Astrocyte (in vitro differentiated cells and primary cell): ENCODE measurements at regions not wholly inside any gene's neighbourhood (a gene's known extent, or its start where the extent isn't known, plus 50 kb on each side); places are given as distances from the start of the nearest gene placed in this dataset.

ENCODE experiments used
- DNase-seq: peaks from one replicate; pipeline ENCODE4 v3.0.0-alpha.2; 2010; ENCODE audit warnings: low read depth
- FAIRE-seq: peaks from 2 replicates; lab custom pipeline; 2011; peaks lifted over from hg19 to GRCh38; lab: Jason Lieb, UNC
- H2AFZ ChIP-seq: 2 replicates; pipeline ENCODE4 v1.6.0; 2012; ENCODE audit warnings: low read depth, low read length, inconsistent platforms
- H3K27ac ChIP-seq: 2 replicates; pipeline ENCODE4 v1.5.1; 2011; ENCODE audit warnings: low read depth, low read length, inconsistent platforms
- H3K27me3 ChIP-seq: 2 replicates; pipeline ENCODE4 v1.6.0; 2011; ENCODE audit warnings: low read length, inconsistent platforms; ENCODE audit not compliant: insufficient read depth
- H3K36me3 ChIP-seq: 2 replicates; pipeline ENCODE4 v1.5.1; 2011; ENCODE audit warnings: low read length, inconsistent platforms; ENCODE audit not compliant: insufficient read depth
- H3K4me1 ChIP-seq: 2 replicates; pipeline ENCODE4 v1.5.1; 2011; ENCODE audit warnings: low read length, inconsistent platforms; ENCODE audit not compliant: insufficient read depth
- H3K4me2 ChIP-seq: 2 replicates; pipeline ENCODE4 v1.6.0; 2012; ENCODE audit warnings: low read length, inconsistent platforms
- H3K4me3 ChIP-seq: 2 replicates; pipeline ENCODE4 v1.5.1; 2011; ENCODE audit warnings: low read depth, mild to moderate bottlenecking, low read length, inconsistent platforms; ENCODE audit not compliant: insufficient read depth
- H3K79me2 ChIP-seq: 2 replicates; pipeline ENCODE4 v1.6.0; 2012; ENCODE audit warnings: mild to moderate bottlenecking, low read length, inconsistent platforms; ENCODE audit not compliant: insufficient read depth
- H3K9ac ChIP-seq: 2 replicates; pipeline ENCODE4 v1.6.0; 2012; ENCODE audit warnings: mild to moderate bottlenecking, low read length, inconsistent platforms
- H3K9me3 ChIP-seq: 2 replicates; pipeline ENCODE4 v1.5.1; 2012; ENCODE audit warnings: low read depth, mild to moderate bottlenecking, low read length, inconsistent platforms; ENCODE audit not compliant: insufficient read depth
- H4K20me1 ChIP-seq: 2 replicates; pipeline ENCODE4 v1.6.0; 2012; ENCODE audit warnings: low read length, inconsistent platforms; ENCODE audit not compliant: insufficient read depth
- H3K27ac Mint-ChIP-seq: one replicate; pipeline ENCODE4 v1.8.0; 2021; ENCODE audit warnings: mild to moderate bottlenecking, mixed read lengths; ENCODE audit not compliant: unreplicated experiment
- H3K27me3 Mint-ChIP-seq: one replicate; pipeline ENCODE4 v1.8.0; 2021; ENCODE audit warnings: low read depth, mixed read lengths; ENCODE audit not compliant: unreplicated experiment
- H3K36me3 Mint-ChIP-seq: one replicate; pipeline ENCODE4 v1.8.0; 2021; ENCODE audit warnings: low read depth, mixed read lengths; ENCODE audit not compliant: unreplicated experiment
- H3K4me1 Mint-ChIP-seq: one replicate; pipeline ENCODE4 v1.8.0; 2021; ENCODE audit warnings: low read depth, mixed read lengths; ENCODE audit not compliant: unreplicated experiment
- H3K4me3 Mint-ChIP-seq: one replicate; pipeline ENCODE4 v1.8.0; 2021; ENCODE audit warnings: mild to moderate bottlenecking, moderate library complexity, mixed read lengths; ENCODE audit not compliant: unreplicated experiment
- H3K9me3 Mint-ChIP-seq: one replicate; pipeline ENCODE4 v1.8.0; 2021; ENCODE audit warnings: mild to moderate bottlenecking, mixed read lengths; ENCODE audit not compliant: unreplicated experiment
- EZH2 ChIP-seq: IDR thresholded peaks from 2 replicates; pipeline ENCODE4 v1.6.1; 2012; ENCODE audit warnings: mild to moderate bottlenecking, low read length, inconsistent platforms; ENCODE audit not compliant: insufficient read depth
- TF ChIP-seq, protein P1 (sequence below): IDR thresholded peaks from 2 replicates; pipeline ENCODE4 v1.5.1; 2011; ENCODE audit warnings: low read depth, mild to moderate bottlenecking, inconsistent platforms, low read length, moderate library complexity; ENCODE audit not compliant: insufficient read depth

- Histone ChIP-seq H3K4me2 (no peak overlapping the region), H2AFZ (peak overlapping the region; percentile 6), H3K4me3 (no peak overlapping the region), H3K36me3 (no peaks in the 10 kb centered on the region), H3K79me2 (no peaks in the 10 kb centered on the region), H4K20me1 (no peaks in the 10 kb centered on the region), H3K27ac (no peak overlapping the region), H3K4me1 (no peaks in the 10 kb centered on the region), H3K9ac (no peak overlapping the region), H3K9me3 (no peaks in the 10 kb centered on the region), H3K27me3 (no peaks in the 10 kb centered on the region)
- H3K27me3 Mint-ChIP-seq: no peaks in the 10 kb centered on the region
- no peaks in the 10 kb centered on the region for H3K9me3 Mint-ChIP-seq
- no peak for DNase-seq
- H3K27ac Mint-ChIP-seq: no peak overlapping the region
- H3K4me1 Mint-ChIP-seq: no peaks in the 10 kb centered on the region
- H3K4me3 Mint-ChIP-seq: no peak overlapping the region
- no peaks in the 10 kb centered on the region for H3K36me3 Mint-ChIP-seq
- no peak for TF ChIP-seq EZH2
- TF ChIP-seq, protein P1, sequence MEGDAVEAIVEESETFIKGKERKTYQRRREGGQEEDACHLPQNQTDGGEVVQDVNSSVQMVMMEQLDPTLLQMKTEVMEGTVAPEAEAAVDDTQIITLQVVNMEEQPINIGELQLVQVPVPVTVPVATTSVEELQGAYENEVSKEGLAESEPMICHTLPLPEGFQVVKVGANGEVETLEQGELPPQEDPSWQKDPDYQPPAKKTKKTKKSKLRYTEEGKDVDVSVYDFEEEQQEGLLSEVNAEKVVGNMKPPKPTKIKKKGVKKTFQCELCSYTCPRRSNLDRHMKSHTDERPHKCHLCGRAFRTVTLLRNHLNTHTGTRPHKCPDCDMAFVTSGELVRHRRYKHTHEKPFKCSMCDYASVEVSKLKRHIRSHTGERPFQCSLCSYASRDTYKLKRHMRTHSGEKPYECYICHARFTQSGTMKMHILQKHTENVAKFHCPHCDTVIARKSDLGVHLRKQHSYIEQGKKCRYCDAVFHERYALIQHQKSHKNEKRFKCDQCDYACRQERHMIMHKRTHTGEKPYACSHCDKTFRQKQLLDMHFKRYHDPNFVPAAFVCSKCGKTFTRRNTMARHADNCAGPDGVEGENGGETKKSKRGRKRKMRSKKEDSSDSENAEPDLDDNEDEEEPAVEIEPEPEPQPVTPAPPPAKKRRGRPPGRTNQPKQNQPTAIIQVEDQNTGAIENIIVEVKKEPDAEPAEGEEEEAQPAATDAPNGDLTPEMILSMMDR: no peak
- no peak for FAIRE-seq
Measured at GRCh38 chr1:68565923-68566322, 69.0 kb upstream of the DEPDC1 start.

GRCh38 chr1:68570871-68571270 is 74.0 kb upstream of the DEPDC1 start:
- no peaks in the 10 kb centered on the region for H3K9me3 ChIP-seq
- peaks cover 3% of the 10 kb centered on the region for H3K4me1 Mint-ChIP-seq
- DNase-seq (no peak), FAIRE-seq (no peak)
- no peak overlapping the region for H3K4me3 ChIP-seq
- no peaks in the 10 kb centered on the region for H3K27me3 Mint-ChIP-seq
- no peak overlapping the region for H2AFZ ChIP-seq
- H3K4me2 ChIP-seq: no peak overlapping the region
- no peaks in the 10 kb centered on the region for H3K36me3 ChIP-seq
- H3K27me3 ChIP-seq: no peaks in the 10 kb centered on the region
- no peak overlapping the region for H3K27ac ChIP-seq
- no peaks in the 10 kb centered on the region for H3K36me3 Mint-ChIP-seq
- H3K4me1 ChIP-seq: no peaks in the 10 kb centered on the region
- no peak for TF ChIP-seq EZH2
- TF ChIP-seq, protein P1: no peak
- no peak overlapping the region for H3K9ac ChIP-seq
- H4K20me1 ChIP-seq: no peaks in the 10 kb centered on the region
- H3K27ac Mint-ChIP-seq: no peak overlapping the region
- H3K9me3 Mint-ChIP-seq: no peaks in the 10 kb centered on the region
- no peak overlapping the region for H3K4me3 Mint-ChIP-seq
- no peaks in the 10 kb centered on the region for H3K79me2 ChIP-seq

- Histone ChIP-seq H3K27me3 (no peaks in the 10 kb centered on the region), H4K20me1 (no peaks in the 10 kb centered on the region), H3K27ac (no peak overlapping the region), H3K4me2 (no peak overlapping the region), H3K4me3 (no peak overlapping the region), H3K4me1 (no peaks in the 10 kb centered on the region), H2AFZ (no peak overlapping the region), H3K9ac (no peak overlapping the region), H3K79me2 (no peaks in the 10 kb centered on the region), H3K9me3 (no peaks in the 10 kb centered on the region), H3K36me3 (no peaks in the 10 kb centered on the region)
- Mint-ChIP-seq H3K9me3 (no peaks in the 10 kb centered on the region), H3K27ac (no peak overlapping the region), H3K36me3 (no peaks in the 10 kb centered on the region), H3K4me1 (peaks cover 3% of the 10 kb centered on the region), H3K27me3 (no peaks in the 10 kb centered on the region), H3K4me3 (no peak overlapping the region)
- DNase-seq: peak; percentile 1
- no peak for TF ChIP-seq EZH2
- no peak for FAIRE-seq
Measured at GRCh38 chr1:68571454-68572235, 74.8 kb upstream of the DEPDC1 start.
